HG03139 (cell line): ENCODE measurements at regions not wholly inside any gene's neighbourhood (a gene's known extent, or its start where the extent isn't known, plus 50 kb on each side); places are given as distances from the start of the nearest gene placed in this dataset.

Experiments
- ATAC-seq: cut with Tn5 transposase; IDR thresholded peaks from one replicate; pipeline ENCODE4 v1.9.1; 2021; ENCODE audit not compliant: unreplicated experiment

- ATAC-seq, result no peak
Observed at GRCh38 chr6:85396159-85396808, 53.6 kb upstream of the NT5E start.

GRCh38 chr6:85395746-85396145, 54.1 kb upstream of the NT5E start:
- ATAC-seq, result no peak

GRCh38 chr6:85394853-85395538, 54.9 kb upstream of the NT5E start:
- no peak for ATAC-seq

GRCh38 chr6:85394199-85394598, 55.7 kb upstream of the NT5E start:
- ATAC-seq, result no peak

- no peak for ATAC-seq
Observed at GRCh38 chr6:85392379-85392778, 57.5 kb upstream of the NT5E start.

GRCh38 chr6:85390775-85391174, 59.1 kb upstream of the NT5E start:
- no peak for ATAC-seq

GRCh38 chr6:85390105-85390728, 59.7 kb upstream of the NT5E start:
- ATAC-seq, result no peak

- ATAC-seq, result no peak
Observed at GRCh38 chr6:85389151-85389797, 60.6 kb upstream of the NT5E start.

GRCh38 chr6:85388531-85388930, 61.4 kb upstream of the NT5E start:
- no peak for ATAC-seq

- no peak for ATAC-seq
Observed at GRCh38 chr6:85385636-85386315, 64.1 kb upstream of the NT5E start.

GRCh38 chr6:85383042-85383441, 66.8 kb upstream of the NT5E start:
- no peak for ATAC-seq

- ATAC-seq, result no peak
Observed at GRCh38 chr6:85382541-85382940, 67.3 kb upstream of the NT5E start.

GRCh38 chr6:85372915-85373270, 77.0 kb upstream of the NT5E start:
- no peak for ATAC-seq

- no peak for ATAC-seq
Observed at GRCh38 chr6:85372188-85372914, 77.5 kb upstream of the NT5E start.

GRCh38 chr6:85368631-85369030, 81.3 kb upstream of the NT5E start:
- ATAC-seq, result no peak

GRCh38 chr6:85364344-85364743, 85.5 kb upstream of the NT5E start:
- ATAC-seq, result no peak

- no peak for ATAC-seq
Observed at GRCh38 chr6:85363870-85364269, 86.0 kb upstream of the NT5E start.

- ATAC-seq, result no peak
Observed at GRCh38 chr6:85362652-85363310, 87.1 kb upstream of the NT5E start.

GRCh38 chr6:85361643-85362014, 88.3 kb upstream of the NT5E start:
- ATAC-seq, result no peak
